HG03060 (cell line): ENCODE measurements at regions not wholly inside any gene's neighbourhood (a gene's known extent, or its start where the extent isn't known, plus 50 kb on each side); places are given as distances from the start of the nearest gene placed in this dataset.

ENCODE experiments used
- ATAC-seq: cut with Tn5 transposase; IDR thresholded peaks from one replicate; pipeline ENCODE4 v1.9.1; 2021; ENCODE audit warnings: low read depth, moderate number of reproducible peaks; ENCODE audit not compliant: unreplicated experiment

GRCh38 chr6:148074291-148074690 lies 268.3 kb upstream of the SASH1 start:
- no peak for ATAC-seq

- ATAC-seq, result no peak
Measured at GRCh38 chr6:148074738-148075137, 267.9 kb upstream of the SASH1 start.

GRCh38 chr6:148075352-148075751 lies 267.3 kb upstream of the SASH1 start:
- ATAC-seq, result no peak

- no peak for ATAC-seq
Measured at GRCh38 chr6:148076051-148076450, 266.6 kb upstream of the SASH1 start.

- no peak for ATAC-seq
Measured at GRCh38 chr6:148080315-148080714, 262.3 kb upstream of the SASH1 start.

GRCh38 chr6:148081076-148081475 lies 261.6 kb upstream of the SASH1 start:
- no peak for ATAC-seq

GRCh38 chr6:148082044-148082443 lies 260.6 kb upstream of the SASH1 start:
- no peak for ATAC-seq

- ATAC-seq, result no peak
Measured at GRCh38 chr6:148082696-148083095, 259.9 kb upstream of the SASH1 start.

GRCh38 chr6:148085631-148086331 lies 256.9 kb upstream of the SASH1 start:
- ATAC-seq, result no peak

- ATAC-seq, result no peak
Measured at GRCh38 chr6:148086386-148086785, 256.3 kb upstream of the SASH1 start.

GRCh38 chr6:148086843-148087242 lies 255.8 kb upstream of the SASH1 start:
- no peak for ATAC-seq

GRCh38 chr6:148087659-148088058 lies 255.0 kb upstream of the SASH1 start:
- no peak for ATAC-seq

GRCh38 chr6:148090326-148090725 lies 252.3 kb upstream of the SASH1 start:
- ATAC-seq, result no peak

- ATAC-seq, result no peak
Measured at GRCh38 chr6:148091394-148091793, 251.2 kb upstream of the SASH1 start.

GRCh38 chr6:148103436-148103835 lies 239.2 kb upstream of the SASH1 start:
- ATAC-seq, result no peak

GRCh38 chr6:148104131-148104530 lies 238.5 kb upstream of the SASH1 start:
- ATAC-seq, result no peak

- ATAC-seq, result no peak
Measured at GRCh38 chr6:148105695-148106094, 236.9 kb upstream of the SASH1 start.

GRCh38 chr6:148107911-148108310 lies 234.7 kb upstream of the SASH1 start:
- ATAC-seq, result no peak

- no peak for ATAC-seq
Measured at GRCh38 chr6:148109732-148110131, 232.9 kb upstream of the SASH1 start.

- no peak for ATAC-seq
Measured at GRCh38 chr6:148110925-148111324, 231.7 kb upstream of the SASH1 start.

GRCh38 chr6:148112851-148113319 lies 229.8 kb upstream of the SASH1 start:
- ATAC-seq, result no peak

GRCh38 chr6:148116001-148116400 lies 226.6 kb upstream of the SASH1 start:
- ATAC-seq, result no peak

- no peak for ATAC-seq
Measured at GRCh38 chr6:148118244-148118643, 224.4 kb upstream of the SASH1 start.
